ENCODE measurements at regions not wholly inside any gene's neighbourhood (a gene's known extent, or its start where the extent isn't known, plus 50 kb on each side); places are given as distances from the start of the nearest gene placed in this dataset.

DNA sequence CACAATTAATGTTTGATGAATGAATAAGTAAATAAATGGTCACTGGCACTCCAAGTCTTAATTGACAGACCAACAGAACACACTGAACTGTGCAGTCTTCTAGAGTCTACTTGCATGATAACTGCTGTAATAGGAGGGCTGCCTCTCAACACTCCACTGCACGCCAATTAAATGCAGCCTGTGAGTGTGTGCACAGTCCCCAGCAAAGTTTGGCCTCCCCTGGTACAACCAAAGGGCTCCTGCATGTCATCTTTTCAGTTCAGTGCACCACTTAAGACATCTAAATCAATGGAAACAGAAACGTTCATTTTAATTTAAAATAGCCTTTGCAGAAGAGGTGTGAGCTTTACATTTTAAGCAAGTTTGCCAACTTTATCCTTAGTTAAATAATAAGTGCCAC, 121.7 kb upstream of the USP15 start:
- TF ChIP-seq, protein P1, sequence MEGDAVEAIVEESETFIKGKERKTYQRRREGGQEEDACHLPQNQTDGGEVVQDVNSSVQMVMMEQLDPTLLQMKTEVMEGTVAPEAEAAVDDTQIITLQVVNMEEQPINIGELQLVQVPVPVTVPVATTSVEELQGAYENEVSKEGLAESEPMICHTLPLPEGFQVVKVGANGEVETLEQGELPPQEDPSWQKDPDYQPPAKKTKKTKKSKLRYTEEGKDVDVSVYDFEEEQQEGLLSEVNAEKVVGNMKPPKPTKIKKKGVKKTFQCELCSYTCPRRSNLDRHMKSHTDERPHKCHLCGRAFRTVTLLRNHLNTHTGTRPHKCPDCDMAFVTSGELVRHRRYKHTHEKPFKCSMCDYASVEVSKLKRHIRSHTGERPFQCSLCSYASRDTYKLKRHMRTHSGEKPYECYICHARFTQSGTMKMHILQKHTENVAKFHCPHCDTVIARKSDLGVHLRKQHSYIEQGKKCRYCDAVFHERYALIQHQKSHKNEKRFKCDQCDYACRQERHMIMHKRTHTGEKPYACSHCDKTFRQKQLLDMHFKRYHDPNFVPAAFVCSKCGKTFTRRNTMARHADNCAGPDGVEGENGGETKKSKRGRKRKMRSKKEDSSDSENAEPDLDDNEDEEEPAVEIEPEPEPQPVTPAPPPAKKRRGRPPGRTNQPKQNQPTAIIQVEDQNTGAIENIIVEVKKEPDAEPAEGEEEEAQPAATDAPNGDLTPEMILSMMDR (IDR thresholded peaks at IDR 0.05 in 2 of 3, conservative IDR thresholded peaks at IDR 0.05 in 1 of 3; ENCODE audit: borderline replicate concordance in 1 of 3, insufficient read depth in 1 of 3, low read depth in 2 of 3, low read length in 2 of 3), result no peak
- TF ChIP-seq EZH2 (IDR thresholded peaks at IDR 0.05) (no peak), ZFX (IDR thresholded peaks at IDR 0.05) (no peak), RAD21 (IDR thresholded peaks at IDR 0.05; ENCODE audit: low read depth) (no peak), POLR2AphosphoS5 (IDR thresholded peaks at IDR 0.05; ENCODE audit: low read depth, low read length) (no peak), SRF (IDR thresholded peaks at IDR 0.05; ENCODE audit: low read depth) (no peak), CEBPB (IDR thresholded peaks at IDR 0.05; ENCODE audit: low read depth) (no peak)
- TF ChIP-seq, protein P2, sequence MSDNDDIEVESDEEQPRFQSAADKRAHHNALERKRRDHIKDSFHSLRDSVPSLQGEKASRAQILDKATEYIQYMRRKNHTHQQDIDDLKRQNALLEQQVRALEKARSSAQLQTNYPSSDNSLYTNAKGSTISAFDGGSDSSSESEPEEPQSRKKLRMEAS (IDR thresholded peaks at IDR 0.05), result no peak
- TF ChIP-seq, protein P3, sequence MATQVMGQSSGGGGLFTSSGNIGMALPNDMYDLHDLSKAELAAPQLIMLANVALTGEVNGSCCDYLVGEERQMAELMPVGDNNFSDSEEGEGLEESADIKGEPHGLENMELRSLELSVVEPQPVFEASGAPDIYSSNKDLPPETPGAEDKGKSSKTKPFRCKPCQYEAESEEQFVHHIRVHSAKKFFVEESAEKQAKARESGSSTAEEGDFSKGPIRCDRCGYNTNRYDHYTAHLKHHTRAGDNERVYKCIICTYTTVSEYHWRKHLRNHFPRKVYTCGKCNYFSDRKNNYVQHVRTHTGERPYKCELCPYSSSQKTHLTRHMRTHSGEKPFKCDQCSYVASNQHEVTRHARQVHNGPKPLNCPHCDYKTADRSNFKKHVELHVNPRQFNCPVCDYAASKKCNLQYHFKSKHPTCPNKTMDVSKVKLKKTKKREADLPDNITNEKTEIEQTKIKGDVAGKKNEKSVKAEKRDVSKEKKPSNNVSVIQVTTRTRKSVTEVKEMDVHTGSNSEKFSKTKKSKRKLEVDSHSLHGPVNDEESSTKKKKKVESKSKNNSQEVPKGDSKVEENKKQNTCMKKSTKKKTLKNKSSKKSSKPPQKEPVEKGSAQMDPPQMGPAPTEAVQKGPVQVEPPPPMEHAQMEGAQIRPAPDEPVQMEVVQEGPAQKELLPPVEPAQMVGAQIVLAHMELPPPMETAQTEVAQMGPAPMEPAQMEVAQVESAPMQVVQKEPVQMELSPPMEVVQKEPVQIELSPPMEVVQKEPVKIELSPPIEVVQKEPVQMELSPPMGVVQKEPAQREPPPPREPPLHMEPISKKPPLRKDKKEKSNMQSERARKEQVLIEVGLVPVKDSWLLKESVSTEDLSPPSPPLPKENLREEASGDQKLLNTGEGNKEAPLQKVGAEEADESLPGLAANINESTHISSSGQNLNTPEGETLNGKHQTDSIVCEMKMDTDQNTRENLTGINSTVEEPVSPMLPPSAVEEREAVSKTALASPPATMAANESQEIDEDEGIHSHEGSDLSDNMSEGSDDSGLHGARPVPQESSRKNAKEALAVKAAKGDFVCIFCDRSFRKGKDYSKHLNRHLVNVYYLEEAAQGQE (IDR thresholded peaks at IDR 0.05; ENCODE audit: low read depth), result no peak
